ENCODE measurements at regions not wholly inside any gene's neighbourhood (a gene's known extent, or its start where the extent isn't known, plus 50 kb on each side); places are given as distances from the start of the nearest gene placed in this dataset.

- ATAC-seq (no peak), DNase-seq (no peak)
- Histone ChIP-seq H3K4me1 (no peaks in the 10 kb centered on the region), H3K36me3 (no peaks in the 10 kb centered on the region), H3K9me3 (no peaks in the 10 kb centered on the region), H3K27ac (no peak overlapping the region), H3K27me3 (peaks cover 0 to 2% (median 0%) of the 10 kb centered on the region in 3 donors), H3K4me3 (no peak overlapping the region)
- intact Hi-C loops (cut with DNase I; ENCODE audit: low total_unique reads), result no loop called here
- in situ Hi-C loops (cut with MboI; ENCODE audit: low sequenced_read_pairs in 4 of 4), result no loop called here
- no peak for TF ChIP-seq POLR2A (IDR thresholded peaks at IDR 0.05)
- no peak for TF ChIP-seq CTCF (IDR thresholded peaks at IDR 0.05 in 4 of 5, conservative IDR thresholded peaks at IDR 0.05 in 1 of 5)
These were observed 549.0 kb downstream of the TCERG1L start for GRCh38 chr10:130762491-130762890.

GRCh38 chr10:130763071-130763470 lies 548.5 kb downstream of the TCERG1L start:
- peaks cover 0 to 2% (median 0%) of the 10 kb centered on the region in 3 donors for H3K27me3 ChIP-seq
- no peak overlapping the region for H3K4me3 ChIP-seq
- intact Hi-C loops (cut with DNase I; ENCODE audit: low total_unique reads), result no loop called here
- no peak for TF ChIP-seq POLR2A (IDR thresholded peaks at IDR 0.05)
- no peak for TF ChIP-seq CTCF (IDR thresholded peaks at IDR 0.05 in 4 of 5, conservative IDR thresholded peaks at IDR 0.05 in 1 of 5)
- no peak overlapping the region for H3K27ac ChIP-seq
- no peaks in the 10 kb centered on the region for H3K9me3 ChIP-seq
- H3K36me3 ChIP-seq, result no peaks in the 10 kb centered on the region
- no peaks in the 10 kb centered on the region for H3K4me1 ChIP-seq
- no peak for DNase-seq
- ATAC-seq, result no peak
- in situ Hi-C loops (cut with MboI; ENCODE audit: low sequenced_read_pairs in 4 of 4), result no loop called here

GRCh38 chr10:130763491-130763890 lies 548.0 kb downstream of the TCERG1L start:
- Histone ChIP-seq H3K27me3 (peaks cover 0 to 2% (median 0%) of the 10 kb centered on the region in 3 donors), H3K36me3 (no peaks in the 10 kb centered on the region), H3K27ac (no peak overlapping the region), H3K4me3 (no peak overlapping the region), H3K9me3 (no peaks in the 10 kb centered on the region), H3K4me1 (no peaks in the 10 kb centered on the region)
- TF ChIP-seq POLR2A (IDR thresholded peaks at IDR 0.05) (no peak), CTCF (IDR thresholded peaks at IDR 0.05 in 4 of 5, conservative IDR thresholded peaks at IDR 0.05 in 1 of 5) (no peak)
- ATAC-seq, result no peak
- no peak for DNase-seq
- in situ Hi-C loops (cut with MboI; ENCODE audit: low sequenced_read_pairs in 4 of 4) (no loop called here), intact Hi-C loops (cut with DNase I; ENCODE audit: low total_unique reads) (no loop called here)

- in situ Hi-C loops (cut with MboI; ENCODE audit: low sequenced_read_pairs in 4 of 4), result no loop called here
- H3K27ac ChIP-seq, result no peak overlapping the region
- peaks cover 0 to 2% (median 0%) of the 10 kb centered on the region in 3 donors for H3K27me3 ChIP-seq
- ATAC-seq (no peak), DNase-seq (no peak)
- H3K4me1 ChIP-seq, result no peaks in the 10 kb centered on the region
- H3K4me3 ChIP-seq, result no peak overlapping the region
- intact Hi-C loops (cut with DNase I; ENCODE audit: low total_unique reads), result no loop called here
- no peaks in the 10 kb centered on the region for H3K36me3 ChIP-seq
- no peak for TF ChIP-seq POLR2A (IDR thresholded peaks at IDR 0.05)
- no peak for TF ChIP-seq CTCF (IDR thresholded peaks at IDR 0.05 in 4 of 5, conservative IDR thresholded peaks at IDR 0.05 in 1 of 5)
- no peaks in the 10 kb centered on the region for H3K9me3 ChIP-seq
These were observed 546.9 kb downstream of the TCERG1L start for GRCh38 chr10:130764651-130765050.

DNA sequence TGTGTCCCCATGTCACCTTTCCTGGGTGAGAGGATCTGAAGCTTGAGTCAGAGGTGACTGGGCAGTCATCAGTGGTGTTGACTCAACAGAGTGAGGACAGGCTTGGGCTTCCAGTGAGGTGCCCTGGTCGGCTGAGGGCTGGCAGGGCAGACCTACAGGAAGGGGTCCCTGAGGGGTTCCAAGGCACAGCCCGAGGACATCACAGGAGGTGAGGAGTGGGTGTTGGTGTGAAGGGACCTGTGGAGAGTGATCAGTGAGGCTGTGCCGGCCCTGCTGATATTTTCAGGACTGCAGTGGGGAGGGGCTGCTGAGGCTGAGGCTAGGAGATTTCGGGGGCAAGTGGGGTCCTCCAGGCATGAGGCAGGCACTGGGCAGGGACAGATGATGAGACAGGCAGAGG lies 545.5 kb downstream of the TCERG1L start:
- TF ChIP-seq POLR2A (IDR thresholded peaks at IDR 0.05), result no peak
- TF ChIP-seq CTCF (IDR thresholded peaks at IDR 0.05 in 4 of 5, conservative IDR thresholded peaks at IDR 0.05 in 1 of 5), result no peak
- no peaks in the 10 kb centered on the region for H3K4me1 ChIP-seq
- H3K9me3 ChIP-seq, result no peaks in the 10 kb centered on the region
- in situ Hi-C loops (cut with MboI; ENCODE audit: low sequenced_read_pairs in 4 of 4), result no loop called here
- DNase-seq, result no peak
- no peak for ATAC-seq
- no peak overlapping the region for H3K4me3 ChIP-seq
- H3K27ac ChIP-seq, result no peak overlapping the region
- peaks cover 0 to 2% (median 0%) of the 10 kb centered on the region in 3 donors for H3K27me3 ChIP-seq
- no peaks in the 10 kb centered on the region for H3K36me3 ChIP-seq
- intact Hi-C loops (cut with DNase I; ENCODE audit: low total_unique reads), result no loop called here
